ENCODE measurements at regions not wholly inside any gene's neighbourhood (a gene's known extent, or its start where the extent isn't known, plus 50 kb on each side); places are given as distances from the start of the nearest gene placed in this dataset.

- ChIA-PET POLR2A (no interaction called here), CTCF (no interaction called here)
- peaks cover 4% of the 10 kb centered on the region for H3K9me3 ChIP-seq (ENCODE audit: control insufficient read depth, insufficient read depth, low read length)
- no peak overlapping the region for H3K27ac ChIP-seq (ENCODE audit: low read depth, low read length)
- no peak for DNase-seq (ENCODE audit: low read depth, low spot score)
- TF ChIP-seq CTCF (IDR thresholded peaks at IDR 0.05; ENCODE audit: low read depth, low read length), result no peak
- no peaks in the 10 kb centered on the region for H3K27me3 ChIP-seq (ENCODE audit: control insufficient read depth, insufficient read depth, low read length)
- H3K4me3 ChIP-seq (ENCODE audit: low read depth, low read length), result no peak overlapping the region
Measured at GRCh38 chr15:39338251-39338650, 242.6 kb upstream of the THBS1 start.

GRCh38 chr15:39340903-39341645, 239.8 kb upstream of the THBS1 start:
- CTCF ChIA-PET, result no interaction called here
- DNase-seq (ENCODE audit: low read depth, low spot score), result no peak
- no peak for TF ChIP-seq CTCF (IDR thresholded peaks at IDR 0.05; ENCODE audit: low read depth, low read length)
- no peaks in the 10 kb centered on the region for H3K27me3 ChIP-seq (ENCODE audit: control insufficient read depth, insufficient read depth, low read length)
- no peak overlapping the region for H3K27ac ChIP-seq (ENCODE audit: low read depth, low read length)
- POLR2A ChIA-PET, result no interaction called here
- H3K4me3 ChIP-seq (ENCODE audit: low read depth, low read length), result no peak overlapping the region
- peaks cover 4% of the 10 kb centered on the region for H3K9me3 ChIP-seq (ENCODE audit: control insufficient read depth, insufficient read depth, low read length)

GRCh38 chr15:39344662-39345141, 236.2 kb upstream of the THBS1 start:
- no peaks in the 10 kb centered on the region for H3K27me3 ChIP-seq (ENCODE audit: control insufficient read depth, insufficient read depth, low read length)
- CTCF ChIA-PET, result no interaction called here
- peaks cover 4% of the 10 kb centered on the region for H3K9me3 ChIP-seq (ENCODE audit: control insufficient read depth, insufficient read depth, low read length)
- no peak for DNase-seq (ENCODE audit: low read depth, low spot score)
- no peak for TF ChIP-seq CTCF (IDR thresholded peaks at IDR 0.05; ENCODE audit: low read depth, low read length)
- POLR2A ChIA-PET, result no interaction called here
- no peak overlapping the region for H3K4me3 ChIP-seq (ENCODE audit: low read depth, low read length)
- no peak overlapping the region for H3K27ac ChIP-seq (ENCODE audit: low read depth, low read length)

- CTCF ChIA-PET, result no interaction called here
- POLR2A ChIA-PET, result no interaction called here
- H3K27me3 ChIP-seq (ENCODE audit: control insufficient read depth, insufficient read depth, low read length), result no peaks in the 10 kb centered on the region
- H3K4me3 ChIP-seq (ENCODE audit: low read depth, low read length), result no peak overlapping the region
- peaks cover 4% of the 10 kb centered on the region for H3K9me3 ChIP-seq (ENCODE audit: control insufficient read depth, insufficient read depth, low read length)
- TF ChIP-seq CTCF (IDR thresholded peaks at IDR 0.05; ENCODE audit: low read depth, low read length), result no peak
- no peak overlapping the region for H3K27ac ChIP-seq (ENCODE audit: low read depth, low read length)
- DNase-seq (ENCODE audit: low read depth, low spot score), result no peak
Measured at GRCh38 chr15:39345176-39345575, 235.7 kb upstream of the THBS1 start.

- CTCF ChIA-PET, result no interaction called here
- Histone ChIP-seq H3K9me3 (ENCODE audit: control insufficient read depth, insufficient read depth, low read length) (no peaks in the 10 kb centered on the region), H3K4me3 (ENCODE audit: low read depth, low read length) (no peak overlapping the region), H3K27me3 (ENCODE audit: control insufficient read depth, insufficient read depth, low read length) (no peaks in the 10 kb centered on the region), H3K27ac (ENCODE audit: low read depth, low read length) (no peak overlapping the region)
- DNase-seq (ENCODE audit: low read depth, low spot score), result no peak
- POLR2A ChIA-PET, result no interaction called here
- no peak for TF ChIP-seq CTCF (IDR thresholded peaks at IDR 0.05; ENCODE audit: low read depth, low read length)
Measured at GRCh38 chr15:39347453-39347852, 233.4 kb upstream of the THBS1 start.
